ENCODE measurements at regions not wholly inside any gene's neighbourhood (a gene's known extent, or its start where the extent isn't known, plus 50 kb on each side); places are given as distances from the start of the nearest gene placed in this dataset.

DNA sequence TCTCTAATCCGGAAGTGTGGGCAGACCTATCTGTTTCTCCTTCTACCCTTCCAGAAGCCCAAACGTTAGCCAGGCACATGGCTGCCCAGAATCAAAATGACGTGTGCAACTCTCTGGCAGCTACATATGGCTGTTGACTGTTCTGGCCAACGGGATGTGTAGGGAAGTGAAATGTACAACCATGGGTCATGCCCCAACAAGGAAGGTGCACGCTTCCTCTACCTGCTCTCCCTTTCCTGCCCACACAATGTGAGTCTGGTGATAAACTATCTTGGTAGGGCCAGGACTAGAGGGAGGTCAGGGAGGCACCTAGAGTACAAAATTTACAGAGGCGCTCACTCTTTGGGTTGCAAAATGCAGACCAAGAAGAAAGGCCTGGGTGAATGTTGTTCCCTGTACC is 495.9 kb upstream of the PROK2 start:
- Mint-ChIP-seq H3K9me3 (peaks cover 11 to 24% (median 17%) of the 10 kb centered on the region in 7 donors), H3K36me3 (no peaks in the 10 kb centered on the region), H3K27ac (peak overlapping the region in 1 of 7 donors; percentile 17), H3K4me1 (peaks cover 3% of the 10 kb centered on the region), H3K4me3 (no peak overlapping the region), H3K27me3 (ENCODE audit: low read depth in 3 of 3) (peaks cover 11 to 18% (median 14%) of the 10 kb centered on the region in 3 donors)
- Histone ChIP-seq H3K4me1 (ENCODE audit: control insufficient read depth in 1 of 2, insufficient read depth in 2 of 2, low read length in 2 of 2) (no peaks in the 10 kb centered on the region), H4K20me1 (ENCODE audit: insufficient read depth, low read length) (no peaks in the 10 kb centered on the region), H3K36me3 (replicated peaks in 1 of 2; ENCODE audit: control insufficient read depth in 1 of 2, insufficient read depth in 2 of 2, low read length in 2 of 2) (no peaks in the 10 kb centered on the region), H2AFZ (ENCODE audit: insufficient read depth, low read depth, low read length, poor library complexity, severe bottlenecking) (no peak overlapping the region), H3K27me3 (ENCODE audit: control insufficient read depth in 2 of 2, insufficient read depth in 2 of 2, low read length in 2 of 2) (no peaks in the 10 kb centered on the region), H3K79me2 (ENCODE audit: insufficient read depth, low read length) (no peaks in the 10 kb centered on the region), H3K4me3 (replicated peaks in 1 of 3; ENCODE audit: low read depth in 2 of 3, low read length in 3 of 3) (no peak overlapping the region), H3K4me2 (replicated peaks; ENCODE audit: extremely low read depth, low read length, poor library complexity, severe bottlenecking) (no peak overlapping the region), H3K9me3 (replicated peaks in 1 of 2; ENCODE audit: control insufficient read depth in 1 of 2, insufficient read depth in 1 of 2, low read length in 2 of 2) (peaks cover 18% of the 10 kb centered on the region in 2 donors), H3K9ac (ENCODE audit: insufficient read depth, low read length, poor library complexity, severe bottlenecking) (no peak overlapping the region), H3K27ac (ENCODE audit: low read depth in 1 of 2, low read length in 2 of 2) (no peak overlapping the region)
- DNase-seq, result no peak
- intact Hi-C loops (cut with micrococcal nuclease), result no loop called here
- WGBS (ENCODE audit: insufficient coverage), result 0% methylated on average over 1 of the region's 6 CpGs
- no peak for TF ChIP-seq CTCF (IDR thresholded peaks at IDR 0.05)

- no peak overlapping the region for H3K27ac ChIP-seq (ENCODE audit: low read depth in 1 of 2, low read length in 2 of 2)
- H4K20me1 ChIP-seq (ENCODE audit: insufficient read depth, low read length), result no peaks in the 10 kb centered on the region
- no peak overlapping the region for H3K4me3 ChIP-seq (replicated peaks in 1 of 3; ENCODE audit: low read depth in 2 of 3, low read length in 3 of 3)
- Mint-ChIP-seq H3K4me1 (peaks cover 13% of the 10 kb centered on the region), H3K36me3 (no peaks in the 10 kb centered on the region), H3K27ac (peak overlapping the region in 2 of 7 donors; percentile 45 to 68), H3K4me3 (no peak overlapping the region), H3K9me3 (peaks cover 11 to 25% (median 17%) of the 10 kb centered on the region in 7 donors), H3K27me3 (ENCODE audit: low read depth in 3 of 3) (peaks cover 10 to 18% (median 13%) of the 10 kb centered on the region in 3 donors)
- no peak overlapping the region for H3K4me2 ChIP-seq (replicated peaks; ENCODE audit: extremely low read depth, low read length, poor library complexity, severe bottlenecking)
- 96% methylated on average over 5 of the region's 6 CpGs for WGBS (ENCODE audit: insufficient coverage)
- H3K36me3 ChIP-seq (replicated peaks in 1 of 2; ENCODE audit: control insufficient read depth in 1 of 2, insufficient read depth in 2 of 2, low read length in 2 of 2), result no peaks in the 10 kb centered on the region
- TF ChIP-seq CTCF (IDR thresholded peaks at IDR 0.05), result no peak
- no peaks in the 10 kb centered on the region for H3K79me2 ChIP-seq (ENCODE audit: insufficient read depth, low read length)
- intact Hi-C loops (cut with micrococcal nuclease), result loop anchor here in 1 of 2 donors (10.0 kb wide), 1 partner anchor 305 kb away; no protein-coding TSS in a partner anchor
- no peaks in the 10 kb centered on the region for H3K27me3 ChIP-seq (ENCODE audit: control insufficient read depth in 2 of 2, insufficient read depth in 2 of 2, low read length in 2 of 2)
- peaks cover 9 to 10% of the 10 kb centered on the region in 2 donors for H3K4me1 ChIP-seq (ENCODE audit: control insufficient read depth in 1 of 2, insufficient read depth in 2 of 2, low read length in 2 of 2)
- no peak for DNase-seq
- H3K9ac ChIP-seq (ENCODE audit: insufficient read depth, low read length, poor library complexity, severe bottlenecking), result no peak overlapping the region
- H2AFZ ChIP-seq (ENCODE audit: insufficient read depth, low read depth, low read length, poor library complexity, severe bottlenecking), result no peak overlapping the region
- peaks cover 18% of the 10 kb centered on the region in 2 donors for H3K9me3 ChIP-seq (replicated peaks in 1 of 2; ENCODE audit: control insufficient read depth in 1 of 2, insufficient read depth in 1 of 2, low read length in 2 of 2)
Measured at GRCh38 chr3:72279631-72280041, 494.7 kb upstream of the PROK2 start.
